ENCODE measurements at regions not wholly inside any gene's neighbourhood (a gene's known extent, or its start where the extent isn't known, plus 50 kb on each side); places are given as distances from the start of the nearest gene placed in this dataset.

DNA sequence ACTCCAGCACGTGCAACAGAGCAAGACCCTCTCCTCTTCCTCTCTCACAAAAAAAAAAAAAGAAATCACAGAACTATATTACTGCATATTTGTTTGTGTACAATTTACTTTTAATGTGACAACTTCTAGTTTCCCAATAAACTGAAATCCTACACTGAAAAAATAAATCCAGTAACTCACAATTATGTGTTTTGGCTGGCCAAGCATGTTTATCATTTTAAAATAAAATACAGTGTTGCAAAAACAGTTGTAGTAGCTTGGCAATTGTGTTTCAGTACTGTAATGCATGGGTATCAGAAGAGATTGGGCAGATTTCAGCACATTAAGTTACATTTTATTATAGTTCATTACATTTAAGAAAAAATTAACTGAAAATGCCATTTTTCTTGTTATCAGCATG lies 344.9 kb downstream of the ETS1 start:
- TF ChIP-seq, protein P1, sequence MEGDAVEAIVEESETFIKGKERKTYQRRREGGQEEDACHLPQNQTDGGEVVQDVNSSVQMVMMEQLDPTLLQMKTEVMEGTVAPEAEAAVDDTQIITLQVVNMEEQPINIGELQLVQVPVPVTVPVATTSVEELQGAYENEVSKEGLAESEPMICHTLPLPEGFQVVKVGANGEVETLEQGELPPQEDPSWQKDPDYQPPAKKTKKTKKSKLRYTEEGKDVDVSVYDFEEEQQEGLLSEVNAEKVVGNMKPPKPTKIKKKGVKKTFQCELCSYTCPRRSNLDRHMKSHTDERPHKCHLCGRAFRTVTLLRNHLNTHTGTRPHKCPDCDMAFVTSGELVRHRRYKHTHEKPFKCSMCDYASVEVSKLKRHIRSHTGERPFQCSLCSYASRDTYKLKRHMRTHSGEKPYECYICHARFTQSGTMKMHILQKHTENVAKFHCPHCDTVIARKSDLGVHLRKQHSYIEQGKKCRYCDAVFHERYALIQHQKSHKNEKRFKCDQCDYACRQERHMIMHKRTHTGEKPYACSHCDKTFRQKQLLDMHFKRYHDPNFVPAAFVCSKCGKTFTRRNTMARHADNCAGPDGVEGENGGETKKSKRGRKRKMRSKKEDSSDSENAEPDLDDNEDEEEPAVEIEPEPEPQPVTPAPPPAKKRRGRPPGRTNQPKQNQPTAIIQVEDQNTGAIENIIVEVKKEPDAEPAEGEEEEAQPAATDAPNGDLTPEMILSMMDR (IDR thresholded peaks at IDR 0.05), result no peak
- no peak for TF ChIP-seq CREB1 (CRISPR knock-in tag; IDR thresholded peaks at IDR 0.05)
- TF ChIP-seq KAT7 (CRISPR knock-in tag; IDR thresholded peaks at IDR 0.05; ENCODE audit: borderline replicate concordance), result no peak
- TF ChIP-seq, protein P2, sequence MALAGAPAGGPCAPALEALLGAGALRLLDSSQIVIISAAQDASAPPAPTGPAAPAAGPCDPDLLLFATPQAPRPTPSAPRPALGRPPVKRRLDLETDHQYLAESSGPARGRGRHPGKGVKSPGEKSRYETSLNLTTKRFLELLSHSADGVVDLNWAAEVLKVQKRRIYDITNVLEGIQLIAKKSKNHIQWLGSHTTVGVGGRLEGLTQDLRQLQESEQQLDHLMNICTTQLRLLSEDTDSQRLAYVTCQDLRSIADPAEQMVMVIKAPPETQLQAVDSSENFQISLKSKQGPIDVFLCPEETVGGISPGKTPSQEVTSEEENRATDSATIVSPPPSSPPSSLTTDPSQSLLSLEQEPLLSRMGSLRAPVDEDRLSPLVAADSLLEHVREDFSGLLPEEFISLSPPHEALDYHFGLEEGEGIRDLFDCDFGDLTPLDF (CRISPR knock-in tag; IDR thresholded peaks at IDR 0.05), result no peak
- TF ChIP-seq, protein P3, sequence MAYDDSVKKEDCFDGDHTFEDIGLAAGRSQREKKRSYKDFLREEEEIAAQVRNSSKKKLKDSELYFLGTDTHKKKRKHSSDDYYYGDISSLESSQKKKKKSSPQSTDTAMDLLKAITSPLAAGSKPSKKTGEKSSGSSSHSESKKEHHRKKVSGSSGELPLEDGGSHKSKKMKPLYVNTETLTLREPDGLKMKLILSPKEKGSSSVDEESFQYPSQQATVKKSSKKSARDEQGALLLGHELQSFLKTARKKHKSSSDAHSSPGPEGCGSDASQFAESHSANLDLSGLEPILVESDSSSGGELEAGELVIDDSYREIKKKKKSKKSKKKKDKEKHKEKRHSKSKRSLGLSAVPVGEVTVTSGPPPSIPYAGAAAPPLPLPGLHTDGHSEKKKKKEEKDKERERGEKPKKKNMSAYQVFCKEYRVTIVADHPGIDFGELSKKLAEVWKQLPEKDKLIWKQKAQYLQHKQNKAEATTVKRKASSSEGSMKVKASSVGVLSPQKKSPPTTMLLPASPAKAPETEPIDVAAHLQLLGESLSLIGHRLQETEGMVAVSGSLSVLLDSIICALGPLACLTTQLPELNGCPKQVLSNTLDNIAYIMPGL (CRISPR knock-in tag; IDR thresholded peaks at IDR 0.05), result no peak
- TF ChIP-seq SP1 (CRISPR knock-in tag; conservative IDR thresholded peaks at IDR 0.05), result no peak
- TF ChIP-seq, protein P4, sequence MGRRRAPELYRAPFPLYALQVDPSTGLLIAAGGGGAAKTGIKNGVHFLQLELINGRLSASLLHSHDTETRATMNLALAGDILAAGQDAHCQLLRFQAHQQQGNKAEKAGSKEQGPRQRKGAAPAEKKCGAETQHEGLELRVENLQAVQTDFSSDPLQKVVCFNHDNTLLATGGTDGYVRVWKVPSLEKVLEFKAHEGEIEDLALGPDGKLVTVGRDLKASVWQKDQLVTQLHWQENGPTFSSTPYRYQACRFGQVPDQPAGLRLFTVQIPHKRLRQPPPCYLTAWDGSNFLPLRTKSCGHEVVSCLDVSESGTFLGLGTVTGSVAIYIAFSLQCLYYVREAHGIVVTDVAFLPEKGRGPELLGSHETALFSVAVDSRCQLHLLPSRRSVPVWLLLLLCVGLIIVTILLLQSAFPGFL (CRISPR knock-in tag; IDR thresholded peaks at IDR 0.05; ENCODE audit: borderline replicate concordance), result no peak
- no peak for TF ChIP-seq ZNF263 (CRISPR knock-in tag; IDR thresholded peaks at IDR 0.05; ENCODE audit: low read depth)
- TF ChIP-seq, protein P5, sequence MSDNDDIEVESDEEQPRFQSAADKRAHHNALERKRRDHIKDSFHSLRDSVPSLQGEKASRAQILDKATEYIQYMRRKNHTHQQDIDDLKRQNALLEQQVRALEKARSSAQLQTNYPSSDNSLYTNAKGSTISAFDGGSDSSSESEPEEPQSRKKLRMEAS (CRISPR knock-in tag; IDR thresholded peaks at IDR 0.05), result no peak

All from WTC11 (cell line).